ENCODE measurements at regions not wholly inside any gene's neighbourhood (a gene's known extent, or its start where the extent isn't known, plus 50 kb on each side); places are given as distances from the start of the nearest gene placed in this dataset.
"Not testable (repeated sequence)": the region's sequence is repeated elsewhere in the genome, so short reads cannot be mapped to it uniquely, and the experiment has no call there.

DNA sequence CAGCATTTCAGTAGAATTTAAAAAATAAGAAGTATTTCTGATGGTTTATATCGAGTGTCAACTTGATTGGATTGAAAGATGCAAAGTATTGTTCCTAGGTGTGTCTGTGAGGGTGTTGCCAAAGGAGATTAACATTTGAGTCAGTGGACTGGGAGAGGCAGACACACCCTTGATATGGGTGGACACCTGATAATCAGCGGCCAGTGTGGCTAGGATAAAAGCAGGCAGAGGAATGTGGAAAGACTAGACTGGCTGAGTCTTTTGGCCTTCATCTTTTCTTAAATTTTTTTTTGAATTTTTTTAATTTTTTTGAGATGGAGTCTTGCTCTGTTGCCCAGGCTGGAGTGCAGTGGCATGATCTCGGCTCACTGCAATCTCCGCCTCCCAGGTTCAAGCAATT is 582.0 kb downstream of the STIM2 start:
- TF ChIP-seq, protein P1, sequence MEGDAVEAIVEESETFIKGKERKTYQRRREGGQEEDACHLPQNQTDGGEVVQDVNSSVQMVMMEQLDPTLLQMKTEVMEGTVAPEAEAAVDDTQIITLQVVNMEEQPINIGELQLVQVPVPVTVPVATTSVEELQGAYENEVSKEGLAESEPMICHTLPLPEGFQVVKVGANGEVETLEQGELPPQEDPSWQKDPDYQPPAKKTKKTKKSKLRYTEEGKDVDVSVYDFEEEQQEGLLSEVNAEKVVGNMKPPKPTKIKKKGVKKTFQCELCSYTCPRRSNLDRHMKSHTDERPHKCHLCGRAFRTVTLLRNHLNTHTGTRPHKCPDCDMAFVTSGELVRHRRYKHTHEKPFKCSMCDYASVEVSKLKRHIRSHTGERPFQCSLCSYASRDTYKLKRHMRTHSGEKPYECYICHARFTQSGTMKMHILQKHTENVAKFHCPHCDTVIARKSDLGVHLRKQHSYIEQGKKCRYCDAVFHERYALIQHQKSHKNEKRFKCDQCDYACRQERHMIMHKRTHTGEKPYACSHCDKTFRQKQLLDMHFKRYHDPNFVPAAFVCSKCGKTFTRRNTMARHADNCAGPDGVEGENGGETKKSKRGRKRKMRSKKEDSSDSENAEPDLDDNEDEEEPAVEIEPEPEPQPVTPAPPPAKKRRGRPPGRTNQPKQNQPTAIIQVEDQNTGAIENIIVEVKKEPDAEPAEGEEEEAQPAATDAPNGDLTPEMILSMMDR (IDR thresholded peaks at IDR 0.05), result not testable (repeated sequence)
- TF ChIP-seq POLR2AphosphoS5 (IDR thresholded peaks at IDR 0.05), result not testable (repeated sequence)
